Astrocyte (in vitro differentiated cells and primary cell): ENCODE measurements at regions not wholly inside any gene's neighbourhood (a gene's known extent, or its start where the extent isn't known, plus 50 kb on each side); places are given as distances from the start of the nearest gene placed in this dataset.
"Not testable (repeated sequence)": the region's sequence is repeated elsewhere in the genome, so short reads cannot be mapped to it uniquely, and the experiment has no call there.

Experiments
- DNase-seq: peaks from one replicate; pipeline ENCODE4 v3.0.0-alpha.2; 2010; ENCODE audit warnings: low read depth
- FAIRE-seq: peaks from 2 replicates; lab custom pipeline; 2011; peaks lifted over from hg19 to GRCh38; lab: Jason Lieb, UNC
- H2AFZ ChIP-seq: 2 replicates; pipeline ENCODE4 v1.6.0; 2012; ENCODE audit warnings: low read depth, low read length, inconsistent platforms
- H3K27ac ChIP-seq: 2 replicates; pipeline ENCODE4 v1.5.1; 2011; ENCODE audit warnings: low read depth, low read length, inconsistent platforms
- H3K27me3 ChIP-seq: 2 replicates; pipeline ENCODE4 v1.6.0; 2011; ENCODE audit warnings: low read length, inconsistent platforms; ENCODE audit not compliant: insufficient read depth
- H3K36me3 ChIP-seq: 2 replicates; pipeline ENCODE4 v1.5.1; 2011; ENCODE audit warnings: low read length, inconsistent platforms; ENCODE audit not compliant: insufficient read depth
- H3K4me1 ChIP-seq: 2 replicates; pipeline ENCODE4 v1.5.1; 2011; ENCODE audit warnings: low read length, inconsistent platforms; ENCODE audit not compliant: insufficient read depth
- H3K4me2 ChIP-seq: 2 replicates; pipeline ENCODE4 v1.6.0; 2012; ENCODE audit warnings: low read length, inconsistent platforms
- H3K4me3 ChIP-seq: 2 replicates; pipeline ENCODE4 v1.5.1; 2011; ENCODE audit warnings: low read depth, mild to moderate bottlenecking, low read length, inconsistent platforms; ENCODE audit not compliant: insufficient read depth
- H3K79me2 ChIP-seq: 2 replicates; pipeline ENCODE4 v1.6.0; 2012; ENCODE audit warnings: mild to moderate bottlenecking, low read length, inconsistent platforms; ENCODE audit not compliant: insufficient read depth
- H3K9ac ChIP-seq: 2 replicates; pipeline ENCODE4 v1.6.0; 2012; ENCODE audit warnings: mild to moderate bottlenecking, low read length, inconsistent platforms
- H3K9me3 ChIP-seq: 2 replicates; pipeline ENCODE4 v1.5.1; 2012; ENCODE audit warnings: low read depth, mild to moderate bottlenecking, low read length, inconsistent platforms; ENCODE audit not compliant: insufficient read depth
- H4K20me1 ChIP-seq: 2 replicates; pipeline ENCODE4 v1.6.0; 2012; ENCODE audit warnings: low read length, inconsistent platforms; ENCODE audit not compliant: insufficient read depth
- H3K27ac Mint-ChIP-seq: one replicate; pipeline ENCODE4 v1.8.0; 2021; ENCODE audit warnings: mild to moderate bottlenecking, mixed read lengths; ENCODE audit not compliant: unreplicated experiment
- H3K27me3 Mint-ChIP-seq: one replicate; pipeline ENCODE4 v1.8.0; 2021; ENCODE audit warnings: low read depth, mixed read lengths; ENCODE audit not compliant: unreplicated experiment
- H3K36me3 Mint-ChIP-seq: one replicate; pipeline ENCODE4 v1.8.0; 2021; ENCODE audit warnings: low read depth, mixed read lengths; ENCODE audit not compliant: unreplicated experiment
- H3K4me1 Mint-ChIP-seq: one replicate; pipeline ENCODE4 v1.8.0; 2021; ENCODE audit warnings: low read depth, mixed read lengths; ENCODE audit not compliant: unreplicated experiment
- H3K4me3 Mint-ChIP-seq: one replicate; pipeline ENCODE4 v1.8.0; 2021; ENCODE audit warnings: mild to moderate bottlenecking, moderate library complexity, mixed read lengths; ENCODE audit not compliant: unreplicated experiment
- H3K9me3 Mint-ChIP-seq: one replicate; pipeline ENCODE4 v1.8.0; 2021; ENCODE audit warnings: mild to moderate bottlenecking, mixed read lengths; ENCODE audit not compliant: unreplicated experiment
- CTCF ChIP-seq: IDR thresholded peaks from 2 replicates; pipeline ENCODE4 v1.5.1; 2011; ENCODE audit warnings: low read depth, mild to moderate bottlenecking, inconsistent platforms, low read length, moderate library complexity; ENCODE audit not compliant: insufficient read depth
- EZH2 ChIP-seq: IDR thresholded peaks from 2 replicates; pipeline ENCODE4 v1.6.1; 2012; ENCODE audit warnings: mild to moderate bottlenecking, low read length, inconsistent platforms; ENCODE audit not compliant: insufficient read depth

- Histone ChIP-seq H3K36me3 (no peaks in the 10 kb centered on the region), H4K20me1 (no peaks in the 10 kb centered on the region), H3K9ac (no peak overlapping the region), H3K4me3 (no peak overlapping the region), H3K27ac (no peak overlapping the region), H3K4me1 (no peaks in the 10 kb centered on the region), H3K9me3 (no peaks in the 10 kb centered on the region), H3K79me2 (no peaks in the 10 kb centered on the region), H2AFZ (no peak overlapping the region), H3K27me3 (no peaks in the 10 kb centered on the region), H3K4me2 (no peak overlapping the region)
- H3K4me1 Mint-ChIP-seq = peaks cover 2% of the 10 kb centered on the region
- DNase-seq (no peak), FAIRE-seq (no peak)
- no peaks in the 10 kb centered on the region for H3K27me3 Mint-ChIP-seq
- H3K27ac Mint-ChIP-seq = no peak overlapping the region
- no peaks in the 10 kb centered on the region for H3K9me3 Mint-ChIP-seq
- no peaks in the 10 kb centered on the region for H3K36me3 Mint-ChIP-seq
- H3K4me3 Mint-ChIP-seq = no peak overlapping the region
- no peak for TF ChIP-seq EZH2
- no peak for TF ChIP-seq CTCF
Measured at GRCh38 chr7:110507832-110508231, 583.1 kb upstream of the LRRN3 start.

GRCh38 chr7:110514975-110515551 lies 575.9 kb upstream of the LRRN3 start:
- H3K27me3 ChIP-seq, H3K79me2 ChIP-seq, H3K36me3 ChIP-seq, H3K4me3 Mint-ChIP-seq, DNase-seq, H3K27ac Mint-ChIP-seq, H4K20me1 ChIP-seq, H3K27me3 Mint-ChIP-seq, H3K9me3 ChIP-seq, H3K36me3 Mint-ChIP-seq, H3K9ac ChIP-seq, H2AFZ ChIP-seq, H3K9me3 Mint-ChIP-seq, H3K4me1 Mint-ChIP-seq, H3K4me3 ChIP-seq, H3K4me1 ChIP-seq, H3K4me2 ChIP-seq, FAIRE-seq, H3K27ac ChIP-seq: not testable (repeated sequence)

- Histone ChIP-seq H3K4me1 (no peaks in the 10 kb centered on the region), H3K4me2 (no peak overlapping the region), H4K20me1 (no peaks in the 10 kb centered on the region), H3K79me2 (no peaks in the 10 kb centered on the region), H2AFZ (no peak overlapping the region), H3K27me3 (no peaks in the 10 kb centered on the region), H3K9me3 (no peaks in the 10 kb centered on the region), H3K4me3 (no peak overlapping the region), H3K9ac (no peak overlapping the region), H3K27ac (no peak overlapping the region), H3K36me3 (no peaks in the 10 kb centered on the region)
- H3K4me3 Mint-ChIP-seq = no peak overlapping the region
- TF ChIP-seq CTCF (no peak), EZH2 (no peak)
- FAIRE-seq (no peak), DNase-seq (no peak)
- H3K36me3 Mint-ChIP-seq = peaks cover 6% of the 10 kb centered on the region
- no peaks in the 10 kb centered on the region for H3K27me3 Mint-ChIP-seq
- H3K27ac Mint-ChIP-seq = no peak overlapping the region
- peaks cover 4% of the 10 kb centered on the region for H3K9me3 Mint-ChIP-seq
- peaks cover 7% of the 10 kb centered on the region for H3K4me1 Mint-ChIP-seq
Measured at GRCh38 chr7:110519851-110520250, 571.1 kb upstream of the LRRN3 start.
